GM21423 (cell line): ENCODE measurements at regions not wholly inside any gene's neighbourhood (a gene's known extent, or its start where the extent isn't known, plus 50 kb on each side); places are given as distances from the start of the nearest gene placed in this dataset.

Source experiments
- ATAC-seq: cut with Tn5 transposase; IDR thresholded peaks from one replicate; pipeline ENCODE4 v1.9.1; 2021; ENCODE audit warnings: mild to moderate bottlenecking, moderate library complexity; ENCODE audit not compliant: unreplicated experiment

DNA sequence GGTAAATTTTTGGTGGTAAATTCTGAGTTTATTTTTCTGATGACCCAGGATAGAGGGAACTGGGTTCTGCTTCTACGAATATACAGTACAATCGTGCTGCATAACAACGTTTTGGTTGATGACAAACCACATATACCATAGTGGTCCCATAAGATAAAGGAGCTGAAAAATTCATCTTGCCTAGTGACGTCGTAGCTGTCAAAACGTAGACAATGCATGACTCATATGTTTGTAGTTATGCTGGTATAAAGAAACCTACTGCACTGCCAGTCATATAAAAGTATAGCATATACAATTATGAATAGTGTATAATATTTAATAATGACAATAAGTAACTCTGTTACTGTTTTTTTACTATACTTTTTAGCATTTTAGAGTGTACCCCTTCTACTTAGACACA is 244.0 kb downstream of the GAS1 start:
- ATAC-seq, result no peak

- no peak for ATAC-seq
Observed at GRCh38 chr9:86700629-86701028, 246.7 kb downstream of the GAS1 start.

GRCh38 chr9:86697999-86698398 is 249.3 kb downstream of the GAS1 start:
- ATAC-seq, result no peak

GRCh38 chr9:86697213-86697612 is 250.1 kb downstream of the GAS1 start:
- no peak for ATAC-seq

DNA sequence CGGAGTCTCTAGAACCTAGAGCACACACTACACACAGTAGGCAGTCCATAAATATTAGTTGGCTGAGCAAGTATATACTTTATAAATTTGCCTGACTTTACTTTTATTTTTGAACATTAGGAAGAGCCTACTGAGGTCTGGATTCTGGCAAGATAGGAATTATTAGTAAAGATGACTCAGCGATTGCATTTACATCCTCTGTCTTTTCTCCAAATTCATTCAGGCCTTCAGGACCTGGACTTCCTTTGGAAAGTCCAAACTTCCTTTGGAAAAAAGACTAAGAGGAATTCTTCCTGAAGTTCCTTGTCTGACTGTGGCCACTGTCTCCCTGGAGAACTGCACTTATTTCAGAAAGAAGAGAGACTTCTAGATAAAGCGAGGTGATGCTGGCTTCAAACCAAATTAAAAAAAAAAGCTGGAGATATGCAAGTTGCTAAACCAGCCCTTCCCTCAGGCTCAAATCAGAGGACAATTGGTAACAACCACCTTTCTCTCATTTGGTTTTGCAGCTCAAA is 251.3 kb downstream of the GAS1 start:
- ATAC-seq, result no peak

GRCh38 chr9:86690034-86690433 is 257.3 kb downstream of the GAS1 start:
- no peak for ATAC-seq

- no peak for ATAC-seq
Observed at GRCh38 chr9:86687788-86688187, 259.5 kb downstream of the GAS1 start.

DNA sequence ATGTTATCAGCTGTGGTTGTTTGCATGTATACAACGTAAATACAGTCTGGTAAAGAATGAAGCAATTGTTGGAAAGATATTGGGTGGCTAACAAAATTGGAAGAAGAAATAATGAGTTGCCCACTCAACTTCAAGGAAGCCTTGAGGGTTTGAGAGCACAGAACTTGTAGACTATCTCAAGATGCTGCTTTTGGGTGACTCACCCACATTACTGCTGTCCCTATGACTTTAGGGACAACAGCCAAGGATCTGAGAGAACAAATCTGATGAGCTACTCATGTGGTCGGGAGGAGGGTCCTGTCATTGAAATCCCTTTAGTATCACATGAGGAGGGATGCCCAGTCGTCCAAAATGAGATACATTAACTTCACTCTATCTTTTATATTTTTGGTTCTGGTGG is 261.8 kb downstream of the GAS1 start:
- no peak for ATAC-seq

GRCh38 chr9:86684148-86684547 is 263.2 kb downstream of the GAS1 start:
- ATAC-seq, result no peak

DNA sequence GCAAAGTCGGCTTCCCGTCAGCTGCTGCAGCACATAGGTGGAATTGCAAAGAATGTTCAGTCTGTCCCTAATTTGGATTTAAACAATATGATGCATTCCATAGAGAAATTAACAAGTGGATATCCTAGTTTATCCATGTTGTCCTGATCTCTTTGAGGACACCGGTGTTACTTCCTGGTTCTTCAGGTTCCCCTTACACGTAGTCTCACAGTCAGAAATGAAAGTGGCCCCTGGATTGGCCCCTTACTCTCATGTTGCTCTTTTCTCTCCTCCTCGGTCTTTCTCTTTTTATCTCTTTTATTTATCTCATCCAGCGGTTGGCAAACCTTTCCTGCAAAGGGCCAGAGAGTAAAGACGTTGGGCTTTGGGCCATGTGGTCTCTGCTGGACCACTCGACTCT is 265.1 kb downstream of the GAS1 start:
- no peak for ATAC-seq

DNA sequence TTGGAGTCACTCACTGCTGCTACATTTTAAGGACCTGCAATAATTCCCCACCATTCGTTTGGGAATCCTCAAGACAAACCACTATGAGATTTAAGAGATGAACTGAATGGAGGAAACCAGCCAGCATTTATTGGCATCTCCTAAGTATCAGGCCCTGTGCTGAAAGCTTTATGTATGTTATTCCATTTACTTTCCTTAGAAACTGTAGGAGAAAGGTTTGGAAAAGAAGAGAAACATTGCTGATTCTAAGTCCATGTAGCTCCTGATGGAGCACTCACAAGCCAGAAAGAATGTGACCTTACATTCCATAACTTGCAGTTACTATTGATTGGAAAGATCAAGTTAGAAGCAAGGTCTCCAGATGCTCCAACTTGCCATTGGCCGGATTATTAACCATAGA is 267.4 kb downstream of the GAS1 start:
- ATAC-seq, result no peak

DNA sequence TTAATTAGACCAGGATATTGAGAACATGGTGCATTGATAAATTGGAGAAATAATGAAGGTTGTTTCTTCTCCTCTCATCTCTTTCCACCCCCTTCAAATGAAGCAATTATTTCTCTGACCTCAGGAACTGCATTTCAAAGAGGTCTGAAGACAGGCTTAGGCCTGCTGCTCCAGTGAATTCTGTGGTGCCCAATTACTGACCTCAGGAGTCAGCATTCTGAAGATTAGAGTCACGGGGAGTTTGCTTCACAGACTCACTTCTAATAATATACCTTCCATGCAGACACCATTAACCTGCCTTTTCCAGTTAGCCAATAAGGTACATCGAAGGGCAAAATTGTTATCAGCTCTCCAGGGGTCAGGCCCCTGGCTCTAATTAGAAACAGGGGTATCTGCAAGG is 270.9 kb downstream of the GAS1 start:
- ATAC-seq, result no peak

DNA sequence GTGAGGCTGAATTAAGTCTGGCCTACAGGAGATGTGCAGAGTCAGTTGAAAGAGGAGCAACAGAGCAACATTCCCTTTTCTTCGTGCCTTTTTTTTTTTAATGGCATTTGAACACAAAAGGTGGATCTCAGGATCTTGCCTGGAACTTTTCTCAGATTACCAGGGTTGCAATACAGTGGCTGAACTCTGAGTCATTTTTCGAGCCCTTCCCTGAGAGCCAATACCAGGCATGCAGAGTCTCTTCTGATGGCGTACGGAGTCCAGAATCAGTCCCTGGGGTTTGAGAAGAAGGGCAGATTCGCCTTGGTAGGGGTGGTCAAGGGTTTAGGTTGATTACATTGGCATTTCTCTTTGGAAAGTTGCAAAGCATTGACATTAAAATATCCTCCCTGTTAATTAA is 271.5 kb downstream of the GAS1 start:
- no peak for ATAC-seq

DNA sequence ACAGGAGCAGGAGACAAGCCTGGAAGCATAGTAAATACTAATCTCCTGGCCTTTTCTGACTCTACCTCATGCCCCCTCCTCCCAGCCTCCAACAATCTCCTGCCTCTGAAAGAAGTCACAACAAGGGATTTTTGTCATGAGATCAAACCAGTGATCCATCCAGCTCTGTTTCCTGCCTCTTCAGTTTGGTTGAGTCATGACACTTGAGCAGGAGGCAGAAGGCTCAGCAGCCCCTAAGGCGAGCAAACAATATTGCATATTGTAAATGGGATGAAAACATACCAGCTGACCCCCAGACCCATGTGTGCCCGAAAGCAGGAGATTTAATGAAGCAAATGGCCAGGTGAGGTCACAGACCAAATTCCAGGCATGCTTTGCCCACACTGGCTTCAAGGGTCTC is 272.8 kb downstream of the GAS1 start:
- no peak for ATAC-seq

GRCh38 chr9:86672966-86673365 is 274.3 kb downstream of the GAS1 start:
- ATAC-seq, result no peak

DNA sequence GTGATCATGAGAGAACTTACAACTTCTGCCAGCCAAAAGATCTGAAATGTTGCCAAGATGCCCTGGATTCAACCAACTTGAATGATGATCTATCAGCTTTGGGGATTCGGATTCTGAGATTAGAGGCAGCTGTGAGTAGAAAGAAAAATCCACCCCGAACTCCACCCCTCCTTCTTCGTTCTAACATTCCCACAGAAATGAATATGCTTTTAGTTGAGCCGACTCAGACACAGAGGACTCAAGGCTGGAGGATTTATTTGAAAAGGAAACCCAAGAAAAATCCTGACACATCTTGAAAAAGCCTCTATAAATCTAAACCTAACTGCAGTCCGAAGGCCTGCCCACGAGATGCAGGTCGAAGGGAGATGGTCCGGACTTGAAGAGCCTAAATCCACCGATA is 275.0 kb downstream of the GAS1 start:
- no peak for ATAC-seq

GRCh38 chr9:86671018-86671417 is 276.3 kb downstream of the GAS1 start:
- ATAC-seq, result no peak

- ATAC-seq, result no peak
Observed at GRCh38 chr9:86670536-86670935, 276.8 kb downstream of the GAS1 start.

DNA sequence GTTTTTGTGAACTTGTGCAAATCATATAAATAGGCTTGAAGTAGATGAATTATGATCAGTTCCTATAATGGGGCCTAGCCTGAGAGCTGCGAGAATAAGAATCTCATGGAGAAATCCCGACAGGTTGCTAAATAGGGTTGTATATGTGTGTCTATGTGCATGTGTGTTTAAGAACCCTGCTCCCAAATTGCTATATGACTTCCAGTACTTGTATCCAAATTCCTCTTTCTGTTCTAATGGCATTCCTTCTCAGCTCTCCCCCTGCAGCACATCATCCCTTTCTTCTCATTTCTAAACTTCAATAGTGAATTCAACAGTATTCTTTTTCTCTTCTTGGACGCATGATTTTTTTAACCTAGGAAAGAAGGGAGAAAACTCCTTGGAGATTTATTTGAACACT is 277.2 kb downstream of the GAS1 start:
- no peak for ATAC-seq

GRCh38 chr9:86669422-86669821 is 277.9 kb downstream of the GAS1 start:
- no peak for ATAC-seq

DNA sequence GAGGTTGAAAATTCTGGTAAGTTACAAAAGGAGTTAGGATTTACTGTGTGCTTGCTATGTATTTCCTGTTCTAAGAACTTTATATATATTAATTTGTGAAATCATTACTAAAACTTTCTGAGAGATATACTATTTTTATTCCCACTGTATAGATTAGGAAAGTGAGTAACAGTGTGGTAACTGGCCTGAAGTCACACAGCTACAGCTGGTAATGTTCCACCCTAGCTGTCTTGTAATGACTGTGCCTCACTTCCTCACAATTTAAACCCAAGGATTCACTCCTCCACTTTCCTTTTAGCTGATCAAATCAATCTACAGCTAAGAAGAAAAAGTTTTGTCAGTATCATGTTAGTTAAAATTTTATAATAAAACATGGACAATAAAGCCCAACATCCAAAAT is 278.8 kb downstream of the GAS1 start:
- no peak for ATAC-seq

DNA sequence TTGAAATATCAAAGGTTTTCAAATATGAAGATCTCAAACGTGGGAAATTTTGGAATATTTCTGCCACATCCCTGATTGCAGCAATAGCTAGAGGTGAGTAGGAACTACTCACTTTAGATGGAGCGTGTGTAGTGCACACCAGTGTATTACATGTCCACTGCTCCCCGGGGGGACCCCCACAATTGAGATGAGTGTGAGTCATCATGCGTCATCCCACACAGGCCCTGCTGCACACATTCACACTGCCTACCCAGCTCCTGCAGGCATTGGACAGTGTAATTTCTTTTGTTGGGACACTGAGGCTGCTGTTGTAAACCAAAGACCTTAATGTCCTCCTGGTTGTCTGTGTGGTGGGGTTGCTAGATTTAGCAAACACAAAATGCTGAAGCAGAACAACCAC is 280.0 kb downstream of the GAS1 start:
- ATAC-seq, result no peak

DNA sequence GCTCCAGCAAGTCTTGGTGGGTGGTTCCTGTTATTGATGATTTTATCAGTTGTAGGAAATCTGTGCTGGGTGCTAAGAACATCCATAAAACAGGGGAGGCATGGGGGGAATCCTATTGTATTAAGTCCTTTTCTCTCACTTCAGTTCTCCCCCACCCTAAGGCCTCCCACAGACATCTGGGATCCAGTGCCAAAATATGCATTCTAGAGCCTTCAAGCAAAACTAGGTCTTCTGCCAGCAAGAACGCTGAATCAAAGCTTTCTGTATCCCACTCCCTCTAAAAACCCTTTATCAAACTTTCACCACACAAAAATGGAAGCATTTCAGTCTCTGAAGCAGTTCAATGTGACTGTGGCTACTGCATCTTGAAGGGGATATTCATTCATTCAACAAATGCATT is 281.9 kb downstream of the GAS1 start:
- ATAC-seq, result no peak

DNA sequence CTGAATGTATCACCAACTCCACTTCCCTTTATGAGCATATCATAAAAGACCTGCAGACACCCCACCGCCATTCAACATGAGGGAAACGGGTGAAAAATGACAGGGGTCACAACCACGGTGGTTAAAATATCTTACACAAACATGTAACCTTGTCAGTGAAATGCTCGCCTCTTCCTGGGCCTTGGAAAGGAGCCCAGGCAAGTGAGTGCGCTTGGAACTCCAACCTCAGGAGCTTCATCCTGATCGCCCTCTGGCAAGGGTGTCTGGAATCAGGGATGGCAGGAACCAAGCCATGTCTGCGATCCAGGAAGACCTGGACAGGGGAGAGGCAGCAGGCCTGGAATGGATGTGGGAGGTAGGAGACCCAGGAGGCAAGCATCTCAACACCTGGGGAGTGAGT is 282.7 kb downstream of the GAS1 start:
- ATAC-seq, result no peak
